Fibroblast of skin of back (primary cell): ENCODE measurements at regions not wholly inside any gene's neighbourhood (a gene's known extent, or its start where the extent isn't known, plus 50 kb on each side); places are given as distances from the start of the nearest gene placed in this dataset.
"Not testable (repeated sequence)": the region's sequence is repeated elsewhere in the genome, so short reads cannot be mapped to it uniquely, and the experiment has no call there.

Experiments used
- DNase-seq: peaks from one replicate; pipeline ENCODE4 v3.0.0-alpha.2; 2013

DNA sequence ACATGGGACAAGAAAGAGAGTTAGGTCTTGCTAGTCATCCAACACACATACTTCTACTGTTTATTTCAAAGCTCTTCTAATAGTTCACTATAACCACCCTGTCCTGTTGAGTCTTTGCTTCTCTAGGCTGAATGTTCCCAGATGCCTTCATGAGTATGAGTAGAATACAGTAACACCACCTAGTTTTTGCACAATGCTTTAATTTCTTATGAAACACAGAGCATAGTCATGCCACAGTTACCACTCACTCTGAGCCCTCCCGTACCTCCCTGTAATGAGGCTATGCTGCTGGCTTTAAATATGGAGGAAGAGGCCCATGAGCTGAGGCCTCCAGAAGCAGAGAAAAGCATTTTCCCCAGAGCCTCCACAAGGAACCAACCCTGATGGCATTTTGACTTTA, 75.0 kb upstream of the SLC1A3 start:
- no peak for DNase-seq

DNA sequence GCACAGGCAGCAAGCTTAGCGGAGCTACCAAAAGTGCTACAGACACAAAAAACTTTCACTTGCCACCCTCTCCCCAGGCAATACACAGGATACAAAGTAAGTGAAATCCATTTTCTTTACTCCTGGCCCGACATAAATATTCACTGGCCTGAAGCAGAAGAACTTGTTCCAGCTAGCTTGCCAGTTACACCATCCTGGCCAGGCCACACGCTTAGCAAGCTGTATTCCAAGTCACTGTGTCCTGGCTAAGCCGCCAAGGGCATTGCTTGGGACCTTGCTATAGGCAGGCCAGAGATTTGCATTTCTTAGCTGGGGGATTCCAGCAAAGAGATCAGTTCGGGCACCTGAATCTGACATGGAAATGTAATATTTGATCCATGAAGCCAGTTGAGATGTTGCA, 71.0 kb upstream of the SLC1A3 start:
- DNase-seq: no peak

DNA sequence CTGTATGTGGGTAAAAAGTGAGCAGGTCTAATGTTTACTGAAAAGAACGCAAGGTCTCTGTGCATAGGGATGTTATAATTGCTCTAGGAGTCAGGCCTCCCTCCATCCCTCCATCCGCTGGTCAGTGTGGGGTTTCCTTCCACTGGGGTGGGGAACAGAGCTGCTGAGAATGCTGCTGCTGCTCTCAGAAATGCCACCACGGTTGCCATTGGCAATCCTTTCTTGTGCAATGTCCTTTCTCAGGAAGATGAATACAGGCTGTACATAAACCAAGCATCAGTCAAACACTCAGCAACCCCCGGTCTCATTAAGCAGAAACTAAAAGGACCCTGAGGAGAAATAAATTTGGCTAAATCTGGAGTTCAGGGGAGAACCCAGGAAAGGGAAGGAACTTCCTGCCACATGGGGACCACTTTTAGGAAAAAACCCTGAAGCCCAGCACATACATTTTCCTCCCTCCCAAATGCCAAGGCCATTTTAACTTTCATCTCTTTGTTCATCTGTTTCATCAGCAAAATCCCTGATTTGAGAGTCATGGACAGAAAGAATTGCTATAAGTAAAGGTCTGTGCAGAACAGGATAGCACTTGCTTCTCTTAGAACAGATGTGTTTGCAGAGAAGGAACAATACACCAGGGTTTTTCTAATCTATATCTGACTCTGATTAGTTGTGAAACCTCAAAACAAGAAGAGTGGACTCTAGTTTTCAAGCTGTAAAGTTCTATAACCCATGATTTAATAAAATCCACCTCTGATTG, 70.4 kb upstream of the SLC1A3 start:
- DNase-seq: no peak

DNA sequence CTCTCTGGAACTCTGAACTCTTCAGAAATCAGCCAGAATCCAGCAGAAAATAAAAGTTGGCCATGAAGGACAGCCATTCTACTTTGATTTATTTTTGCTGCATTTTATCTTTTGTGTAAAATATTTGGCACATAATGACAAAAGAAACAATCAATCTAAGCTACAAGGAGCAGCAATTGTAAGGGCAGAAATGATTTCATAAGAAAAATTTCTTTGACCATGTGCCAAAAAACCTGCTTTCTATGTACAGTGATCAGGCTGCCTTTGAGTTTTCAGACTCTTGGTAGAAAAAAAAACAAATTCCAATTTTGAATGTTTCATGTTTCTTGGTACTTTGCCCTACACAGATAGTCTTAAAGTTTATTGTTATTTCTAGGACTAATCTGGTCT, 69.8 kb upstream of the SLC1A3 start:
- DNase-seq: no peak

DNA sequence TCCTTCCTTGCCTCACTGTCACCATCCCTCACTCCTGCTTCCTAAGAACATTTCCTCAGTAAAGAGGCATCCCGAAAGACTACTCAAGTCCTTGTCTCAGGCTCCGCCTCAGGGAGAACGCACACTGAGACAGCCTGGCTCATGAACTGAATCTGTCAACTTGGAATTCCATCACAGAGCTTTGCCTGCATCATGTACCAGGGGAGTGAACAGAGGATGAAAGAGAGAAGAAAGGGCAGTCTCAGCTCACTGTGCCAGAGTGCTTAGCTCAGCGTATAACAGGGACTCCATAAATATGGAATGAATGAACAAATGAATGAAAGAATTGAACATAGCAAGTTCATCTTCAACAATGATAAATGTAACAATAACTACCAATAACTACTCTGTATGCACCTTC, 68.7 kb upstream of the SLC1A3 start:
- no peak for DNase-seq

DNA sequence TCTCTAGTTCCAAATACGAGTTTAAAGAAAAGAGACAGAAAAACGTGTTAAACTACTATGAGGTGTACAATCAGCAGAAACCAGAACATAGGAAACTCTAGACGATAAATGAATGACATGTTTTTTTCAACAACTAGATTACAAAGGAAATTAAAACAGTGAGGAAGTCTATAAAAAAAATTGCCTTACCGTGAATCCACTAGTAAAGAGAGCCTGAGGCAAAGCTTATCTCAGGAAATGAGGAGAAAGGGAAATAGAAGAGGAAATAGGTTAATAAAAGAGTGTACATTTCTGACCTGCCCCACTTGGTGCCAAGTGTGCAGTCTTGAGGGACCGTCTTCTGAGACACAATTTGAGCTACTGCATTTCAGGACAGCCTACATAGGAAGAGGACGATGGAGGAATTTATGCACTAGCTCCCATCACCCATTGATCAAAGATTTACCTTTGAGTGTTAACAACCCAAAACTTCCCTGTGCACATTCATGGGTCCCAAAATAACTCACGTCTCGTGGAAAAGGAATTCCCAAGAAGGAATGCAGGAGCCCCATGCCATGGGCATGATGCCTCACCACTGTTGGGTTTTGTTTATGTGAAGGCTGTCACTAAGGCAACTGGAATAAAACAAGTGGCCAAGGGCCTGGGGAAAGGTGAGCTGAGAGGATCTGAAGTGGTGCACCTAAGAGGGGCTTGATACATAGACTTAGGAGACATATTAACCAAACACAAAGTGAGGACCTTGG, 53.6 kb upstream of the SLC1A3 start:
- peak; percentile 57 for DNase-seq

DNA sequence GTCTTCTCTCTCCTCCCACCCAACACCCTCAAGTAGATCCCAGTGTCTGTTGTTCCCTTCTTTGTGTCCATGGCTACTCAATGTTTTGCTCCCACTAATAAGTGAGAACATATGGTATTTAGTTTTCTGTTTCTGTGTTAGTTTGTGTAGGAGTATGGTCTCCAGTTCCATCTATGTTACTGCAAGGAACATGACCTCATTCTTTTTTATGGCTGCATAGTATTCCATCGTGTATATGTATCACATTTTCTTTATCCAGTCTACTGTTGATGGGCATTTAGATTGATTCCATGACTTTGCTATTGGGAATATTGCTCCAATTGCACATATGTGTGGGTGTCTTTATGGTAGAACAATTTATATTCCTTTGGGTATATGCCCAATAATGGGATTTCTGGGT, 51.4 kb upstream of the SLC1A3 start:
- DNase-seq: not testable (repeated sequence)
